ENCODE measurements at regions not wholly inside any gene's neighbourhood (a gene's known extent, or its start where the extent isn't known, plus 50 kb on each side); places are given as distances from the start of the nearest gene placed in this dataset.

DNA sequence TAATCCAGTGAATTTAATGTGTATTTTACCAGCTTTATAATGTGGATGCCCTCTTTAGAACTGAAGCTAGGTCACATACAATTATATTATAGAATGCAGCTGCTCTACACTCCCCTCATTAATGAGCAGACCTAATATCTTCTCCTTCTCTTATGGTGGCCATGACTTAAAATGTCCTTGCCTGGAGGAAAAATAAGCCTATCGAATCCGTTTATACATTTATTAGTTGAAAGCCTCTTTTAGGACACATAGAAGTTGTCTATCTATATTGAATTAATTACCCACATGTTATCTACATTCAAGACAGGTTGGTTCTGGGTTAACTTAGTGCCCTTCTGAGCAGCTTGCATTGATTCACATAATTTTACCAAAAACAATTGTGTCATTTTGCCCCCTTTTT lies 1716.8 kb downstream of the HACE1 start:
- TF ChIP-seq, protein P1, sequence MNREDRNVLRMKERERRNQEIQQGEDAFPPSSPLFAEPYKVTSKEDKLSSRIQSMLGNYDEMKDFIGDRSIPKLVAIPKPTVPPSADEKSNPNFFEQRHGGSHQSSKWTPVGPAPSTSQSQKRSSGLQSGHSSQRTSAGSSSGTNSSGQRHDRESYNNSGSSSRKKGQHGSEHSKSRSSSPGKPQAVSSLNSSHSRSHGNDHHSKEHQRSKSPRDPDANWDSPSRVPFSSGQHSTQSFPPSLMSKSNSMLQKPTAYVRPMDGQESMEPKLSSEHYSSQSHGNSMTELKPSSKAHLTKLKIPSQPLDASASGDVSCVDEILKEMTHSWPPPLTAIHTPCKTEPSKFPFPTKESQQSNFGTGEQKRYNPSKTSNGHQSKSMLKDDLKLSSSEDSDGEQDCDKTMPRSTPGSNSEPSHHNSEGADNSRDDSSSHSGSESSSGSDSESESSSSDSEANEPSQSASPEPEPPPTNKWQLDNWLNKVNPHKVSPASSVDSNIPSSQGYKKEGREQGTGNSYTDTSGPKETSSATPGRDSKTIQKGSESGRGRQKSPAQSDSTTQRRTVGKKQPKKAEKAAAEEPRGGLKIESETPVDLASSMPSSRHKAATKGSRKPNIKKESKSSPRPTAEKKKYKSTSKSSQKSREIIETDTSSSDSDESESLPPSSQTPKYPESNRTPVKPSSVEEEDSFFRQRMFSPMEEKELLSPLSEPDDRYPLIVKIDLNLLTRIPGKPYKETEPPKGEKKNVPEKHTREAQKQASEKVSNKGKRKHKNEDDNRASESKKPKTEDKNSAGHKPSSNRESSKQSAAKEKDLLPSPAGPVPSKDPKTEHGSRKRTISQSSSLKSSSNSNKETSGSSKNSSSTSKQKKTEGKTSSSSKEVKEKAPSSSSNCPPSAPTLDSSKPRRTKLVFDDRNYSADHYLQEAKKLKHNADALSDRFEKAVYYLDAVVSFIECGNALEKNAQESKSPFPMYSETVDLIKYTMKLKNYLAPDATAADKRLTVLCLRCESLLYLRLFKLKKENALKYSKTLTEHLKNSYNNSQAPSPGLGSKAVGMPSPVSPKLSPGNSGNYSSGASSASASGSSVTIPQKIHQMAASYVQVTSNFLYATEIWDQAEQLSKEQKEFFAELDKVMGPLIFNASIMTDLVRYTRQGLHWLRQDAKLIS (CRISPR knock-in tag; IDR thresholded peaks at IDR 0.05; ENCODE audit: borderline replicate concordance), result no peak
- TF ChIP-seq ZNF138 (CRISPR knock-in tag; conservative IDR thresholded peaks at IDR 0.05) (no peak), CTCF (IDR thresholded peaks at IDR 0.05) (no peak)

Measured in WTC11 (cell line).